A549 (cell line): ENCODE measurements at regions not wholly inside any gene's neighbourhood (a gene's known extent, or its start where the extent isn't known, plus 50 kb on each side); places are given as distances from the start of the nearest gene placed in this dataset.
"Not testable (repeated sequence)": the region's sequence is repeated elsewhere in the genome, so short reads cannot be mapped to it uniquely, and the experiment has no call there.

Source experiments
- ATAC-seq, 2 experiments: fragments of 200-7000 bp in 1 of 2; fragments of >200 bp in 1 of 2; cut with Nextera tagmentation in 1 of 2; cut with Tn5 transposase in 1 of 2; 3 replicates each; pipeline versions ENCODE4 v1.8.0 to v1.9.1; 2018 to 2020; ENCODE audit warnings: mild to moderate bottlenecking in 1 of 2, moderate library complexity in 1 of 2
- CTCF ChIA-PET: fragments of 300-600 bp; sonication (Branson Sonifier 250); formaldehyde crosslinking; extraction: SDS; loops from one replicate; lab custom pipeline; 2021; ENCODE audit warnings: antibody characterized with exemption, inconsistent platforms; lab: Yijun Ruan, JAX
- POLR2A ChIA-PET: fragments of 350-600 bp; formaldehyde crosslinking; extraction: SDS; loops from one replicate; lab custom pipeline; 2021; ENCODE audit warnings: antibody characterized with exemption, inconsistent platforms; lab: Yijun Ruan, JAX
- DNase-seq, 2 experiments: peaks; one replicate each; pipeline versions ENCODE4 v3.0.0 to v3.0.0-alpha.2; 2011 to 2016; ENCODE audit warnings: low read depth in 1 of 2, low spot score in 1 of 2
- FAIRE-seq: peaks from 2 replicates; lab custom pipeline; 2011; peaks lifted over from hg19 to GRCh38; lab: Jason Lieb, UNC
- H3K27ac ChIP-seq, 2 experiments: fragments of >200 bp; sonication (Bioruptor Twin); formaldehyde crosslinking; 3 replicates each; pipeline ENCODE4 v1.5.1; 2016 to 2017
- H3K4me1 ChIP-seq: fragments of >200 bp; sonication (Bioruptor Twin); formaldehyde crosslinking; 3 replicates; pipeline ENCODE4 v1.6.1; 2016
- H3K4me2 ChIP-seq: fragments of >200 bp; sonication (Bioruptor Twin); formaldehyde crosslinking; 3 replicates; pipeline ENCODE4 v1.6.1; 2016
- H3K4me3 ChIP-seq: fragments of >200 bp; sonication (Bioruptor Twin); formaldehyde crosslinking; 3 replicates; pipeline ENCODE4 v1.5.1; 2016
- H3K9me3 ChIP-seq: fragments of >200 bp; sonication (Bioruptor Twin); formaldehyde crosslinking; 3 replicates; pipeline ENCODE4 v1.6.1; 2016
- BHLHE40 ChIP-seq: IDR thresholded peaks from 2 replicates; pipeline ENCODE4 v1.6.1; 2012; ENCODE audit warnings: low read depth, low read length, inconsistent platforms
- CHD2 ChIP-seq: fragments of 150-350 bp; IDR thresholded peaks from 2 replicates; pipeline ENCODE4 v1.6.1; 2014; ENCODE audit warnings: low read length; ENCODE audit not compliant: partially characterized antibody
- EHMT2 ChIP-seq: fragments of 200-600 bp; sonication (generic); IDR thresholded peaks from 2 replicates; pipeline ENCODE4 v1.6.1; 2016; ENCODE audit warnings: antibody characterized with exemption, low read depth, mild to moderate bottlenecking, moderate library complexity
- FOSB ChIP-seq: fragments of 250-450 bp; sonication (Bioruptor Pico); IDR thresholded peaks from 2 replicates; pipeline ENCODE4 v1.5.0; 2020; ENCODE audit warnings: mild to moderate bottlenecking, moderate library complexity
- GATA3 ChIP-seq: IDR thresholded peaks from 2 replicates; pipeline ENCODE4 v1.6.1; 2012; ENCODE audit warnings: borderline replicate concordance
- HOXB5 ChIP-seq: fragments of 250-450 bp; sonication (Bioruptor Pico); IDR thresholded peaks from 2 replicates; pipeline ENCODE4 v1.5.0; 2020; ENCODE audit warnings: mild to moderate bottlenecking, moderate library complexity
- KDM1A ChIP-seq: fragments of 200-600 bp; sonication (generic); IDR thresholded peaks from 2 replicates; pipeline ENCODE4 v1.6.1; 2016; ENCODE audit warnings: low read depth, mild to moderate bottlenecking
- KDM5A ChIP-seq: fragments of 200-600 bp; sonication (generic); IDR thresholded peaks from 2 replicates; pipeline ENCODE4 v1.6.1; 2016; ENCODE audit warnings: antibody characterized with exemption, mild to moderate bottlenecking
- MAX ChIP-seq: IDR thresholded peaks from 2 replicates; pipeline ENCODE4 v1.6.1; 2012
- MYC ChIP-seq: IDR thresholded peaks from 2 replicates; pipeline ENCODE4 v1.6.1; 2012; ENCODE audit warnings: mild to moderate bottlenecking, inconsistent platforms, low read length, improper control_type of control experiment, borderline replicate concordance
- NFE2L2 ChIP-seq: fragments of 150-350 bp; conservative IDR thresholded peaks from 2 replicates; pipeline ENCODE4 v1.6.1; 2014; ENCODE audit warnings: low read length
- POLR2AphosphoS2 ChIP-seq: conservative IDR thresholded peaks from 2 replicates; pipeline ENCODE4 v1.6.1; 2012; ENCODE audit warnings: low read length, improper control_type of control experiment, inconsistent platforms
- RAD21 ChIP-seq, 2 experiments: fragments of >200 bp in 1 of 2; sonication (Bioruptor Twin) in 1 of 2; formaldehyde crosslinking in 1 of 2; IDR thresholded peaks in 1 of 2; conservative IDR thresholded peaks in 1 of 2; 2 replicates in 1 of 2; 3 replicates in 1 of 2; pipeline ENCODE4 v1.6.1; 2012 to 2018; ENCODE audit warnings: inconsistent platforms in 1 of 2
- ZC3H11A ChIP-seq: fragments of 450-650 bp; IDR thresholded peaks from 2 replicates; pipeline ENCODE4 v1.6.1; 2014; ENCODE audit warnings: antibody characterized with exemption, mild to moderate bottlenecking
- ZFP36 ChIP-seq: fragments of 450-650 bp; IDR thresholded peaks from 2 replicates; pipeline ENCODE4 v1.6.1; 2014; ENCODE audit warnings: borderline replicate concordance; ENCODE audit not compliant: partially characterized antibody
- whole genome bisulfite sequencing: methylation state at CpG from one replicate; pipeline ENCODE4 v1.1.6; 2017; ENCODE audit errors: missing lambda C conversion rate; 5-methylcytosine and 5-hydroxymethylcytosine counted together
- TF ChIP-seq, protein P1 (sequence below): IDR thresholded peaks from 2 replicates; pipeline ENCODE4 v1.6.1; 2012; ENCODE audit warnings: low read depth, borderline replicate concordance
- TF ChIP-seq, protein P2 (sequence below): fragments of 450-650 bp; IDR thresholded peaks from 2 replicates; pipeline ENCODE4 v1.6.1; 2014; ENCODE audit warnings: antibody characterized with exemption

GRCh38 chr12:131395971-131396573, 314.8 kb upstream of the SFSWAP start (continued):
- no peak for TF ChIP-seq MYC

DNA sequence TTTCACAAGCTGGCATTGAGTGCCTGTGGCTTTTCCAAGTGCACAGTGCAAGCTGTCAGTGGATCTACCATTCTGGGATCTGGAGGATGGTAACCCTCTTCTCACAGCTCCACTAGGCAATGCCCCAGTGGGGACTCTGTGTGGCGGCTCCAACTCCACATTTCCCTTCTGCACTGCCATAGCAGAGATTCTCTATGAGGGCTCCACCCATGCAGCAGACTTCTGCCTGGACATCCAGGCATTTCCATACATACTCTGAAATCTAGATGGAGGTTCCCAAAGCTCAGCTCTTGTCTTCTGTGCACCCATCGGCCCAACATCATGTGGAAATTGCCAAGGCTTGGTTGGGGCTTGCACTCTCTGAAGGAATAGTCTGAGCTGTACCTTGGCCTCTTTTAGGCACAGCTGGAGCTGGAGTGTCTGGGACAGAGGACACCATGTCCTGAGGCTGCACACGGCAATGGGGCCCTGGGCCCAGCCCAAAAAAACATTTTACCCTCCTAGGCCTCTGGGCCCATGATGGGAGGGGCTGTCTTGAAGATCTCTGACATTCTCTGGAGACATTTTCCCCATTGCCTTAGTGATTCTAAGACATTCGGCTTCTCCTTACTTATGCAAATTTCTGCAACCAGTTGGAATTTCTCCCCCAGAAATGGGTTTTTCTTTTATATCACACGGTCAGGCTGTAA, 313.3 kb upstream of the SFSWAP start:
- POLR2A ChIA-PET: no interaction called here
- Histone ChIP-seq H3K9me3 (peaks cover 26% of the 10 kb centered on the region; the same call in 2 of the 3 replicates), H3K4me3 (no peak overlapping the region), H3K4me2 (no peak overlapping the region), H3K27ac (no peak overlapping the region), H3K4me1 (peaks cover 14% of the 10 kb centered on the region)
- no peak for ATAC-seq
- CTCF ChIA-PET: no interaction called here
- FAIRE-seq: no peak
- DNase-seq: no peak
- 23% methylated on average over 5 of the region's 5 CpGs for WGBS
- TF ChIP-seq CHD2 (no peak), ZFP36 (peak; percentile 81)

GRCh38 chr12:131399000-131399399, 311.9 kb upstream of the SFSWAP start:
- no peak overlapping the region for H3K27ac ChIP-seq
- ATAC-seq (no peak), FAIRE-seq (no peak), DNase-seq (no peak)
- no peak overlapping the region for H3K4me3 ChIP-seq
- no peak for TF ChIP-seq NFE2L2
- TF ChIP-seq BHLHE40: no peak
- TF ChIP-seq KDM1A: no peak
- POLR2A ChIA-PET: no interaction called here
- H3K4me1 ChIP-seq: peaks cover 23% of the 10 kb centered on the region
- H3K4me2 ChIP-seq: no peak overlapping the region
- H3K9me3 ChIP-seq: peaks cover 26% of the 10 kb centered on the region; the same call in 2 of the 3 replicates
- CTCF ChIA-PET: no interaction called here

DNA sequence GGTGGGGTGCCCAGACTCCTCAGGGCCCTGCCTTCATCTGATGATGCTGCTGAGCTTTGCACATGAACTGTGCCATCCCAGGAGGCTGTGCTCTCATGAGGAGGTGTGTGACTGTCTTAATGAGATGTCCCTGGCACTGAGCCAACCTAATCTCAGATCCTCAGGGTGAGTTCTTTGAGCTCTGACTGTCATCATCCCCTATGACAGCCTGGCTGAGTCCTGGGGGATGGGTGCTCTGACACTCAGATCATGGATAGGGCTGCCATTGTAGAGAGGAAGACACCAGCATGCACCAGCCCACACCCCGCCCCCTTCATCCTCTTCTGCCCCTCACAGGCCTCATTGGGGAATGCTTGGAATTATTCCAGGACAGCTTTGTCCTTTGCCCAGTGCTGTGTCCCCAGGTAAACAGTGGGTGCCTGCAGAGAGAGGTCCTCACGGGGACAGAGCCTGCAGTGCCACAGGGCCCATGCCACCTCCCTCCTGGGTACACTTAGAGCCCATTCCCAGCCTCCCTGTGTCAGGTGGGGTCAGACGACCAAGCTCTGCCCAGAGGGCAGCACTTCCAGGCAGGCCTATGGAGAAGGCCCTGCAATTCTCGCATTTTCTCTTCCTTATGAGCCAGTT, 310.1 kb upstream of the SFSWAP start:
- 43% methylated on average over 4 of the region's 4 CpGs for WGBS
- H3K4me3 ChIP-seq, DNase-seq, POLR2A ChIA-PET, ATAC-seq, CTCF ChIA-PET: not testable (repeated sequence)
- Histone ChIP-seq H3K4me2 (0 out of 3 replicates have a peak overlapping the region, but pooled peaks have one; percentile 18), H3K27ac (peak overlapping the region; percentile 35 to 72; a peak in 4 of 6 replicates), H3K9me3 (peaks cover 26% of the 10 kb centered on the region; the same call in 2 of the 3 replicates), H3K4me1 (peaks cover 23% of the 10 kb centered on the region)
- peak; percentile 54 for FAIRE-seq

- Histone ChIP-seq H3K4me2 (peak overlapping the region; percentile 44), H3K9me3 (peaks cover 19% of the 10 kb centered on the region; the same call in 2 of the 3 replicates), H3K4me1 (peaks cover 23% of the 10 kb centered on the region), H3K27ac (peak overlapping the region; percentile 44 to 85)
- ATAC-seq (peak; percentile 92 to 95), DNase-seq (peak in 1 of 2 experiments; percentile 45), FAIRE-seq (peak; percentile 99)
- CTCF ChIA-PET, H3K4me3 ChIP-seq, POLR2A ChIA-PET: not testable (repeated sequence)
- 11% methylated on average over 11 of the region's 13 CpGs for WGBS
Measured at GRCh38 chr12:131401907-131402633, 308.8 kb upstream of the SFSWAP start.

- H3K27ac ChIP-seq: peak overlapping the region; percentile 24 to 85
- H3K4me3 ChIP-seq: no peak overlapping the region
- ChIA-PET CTCF (no interaction called here), POLR2A (no interaction called here)
- ATAC-seq (peak in 1 of 2 experiments; percentile 15; a peak in 2 of 6 replicates), DNase-seq (no peak), FAIRE-seq (no peak)
- H3K9me3 ChIP-seq: peaks cover 11% of the 10 kb centered on the region; the same call in 2 of the 3 replicates
- peaks cover 23% of the 10 kb centered on the region for H3K4me1 ChIP-seq
- WGBS: 79% methylated on average over 13 of the region's 14 CpGs
- H3K4me2 ChIP-seq: peak overlapping the region; percentile 44
- TF ChIP-seq, protein P1, sequence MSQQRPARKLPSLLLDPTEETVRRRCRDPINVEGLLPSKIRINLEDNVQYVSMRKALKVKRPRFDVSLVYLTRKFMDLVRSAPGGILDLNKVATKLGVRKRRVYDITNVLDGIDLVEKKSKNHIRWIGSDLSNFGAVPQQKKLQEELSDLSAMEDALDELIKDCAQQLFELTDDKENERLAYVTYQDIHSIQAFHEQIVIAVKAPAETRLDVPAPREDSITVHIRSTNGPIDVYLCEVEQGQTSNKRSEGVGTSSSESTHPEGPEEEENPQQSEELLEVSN: no peak
- TF ChIP-seq GATA3: no peak
- TF ChIP-seq KDM1A: no peak
- TF ChIP-seq ZC3H11A: no peak
- no peak for TF ChIP-seq RAD21 (conservative IDR thresholded peaks at IDR 0.05 in 1 of 2, IDR thresholded peaks at IDR 0.05 in 1 of 2)
- no peak for TF ChIP-seq MAX
- no peak for TF ChIP-seq MYC
- no peak for TF ChIP-seq HOXB5
- no peak for TF ChIP-seq EHMT2
- TF ChIP-seq KDM5A: no peak
- TF ChIP-seq, protein P2, sequence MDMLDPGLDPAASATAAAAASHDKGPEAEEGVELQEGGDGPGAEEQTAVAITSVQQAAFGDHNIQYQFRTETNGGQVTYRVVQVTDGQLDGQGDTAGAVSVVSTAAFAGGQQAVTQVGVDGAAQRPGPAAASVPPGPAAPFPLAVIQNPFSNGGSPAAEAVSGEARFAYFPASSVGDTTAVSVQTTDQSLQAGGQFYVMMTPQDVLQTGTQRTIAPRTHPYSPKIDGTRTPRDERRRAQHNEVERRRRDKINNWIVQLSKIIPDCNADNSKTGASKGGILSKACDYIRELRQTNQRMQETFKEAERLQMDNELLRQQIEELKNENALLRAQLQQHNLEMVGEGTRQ: no peak
- no peak for TF ChIP-seq FOSB (CRISPR knock-in tag)
- no peak for TF ChIP-seq POLR2AphosphoS2
Measured at GRCh38 chr12:131402781-131403396, 308.0 kb upstream of the SFSWAP start.
